GM10266 (cell line): ENCODE measurements at regions not wholly inside any gene's neighbourhood (a gene's known extent, or its start where the extent isn't known, plus 50 kb on each side); places are given as distances from the start of the nearest gene placed in this dataset.
"Not testable (repeated sequence)": the region's sequence is repeated elsewhere in the genome, so short reads cannot be mapped to it uniquely, and the experiment has no call there.

Source experiments
- DNase-seq: peaks from one replicate; pipeline ENCODE4 v3.0.0; 2012; ENCODE audit errors: extremely low spot score
- TF ChIP-seq, protein P1 (sequence below): IDR thresholded peaks from 2 replicates; pipeline ENCODE4 v1.5.1; 2012; ENCODE audit warnings: mild to moderate bottlenecking, low read depth; ENCODE audit not compliant: control insufficient read depth, insufficient read depth; ENCODE audit errors: missing control alignments

DNA sequence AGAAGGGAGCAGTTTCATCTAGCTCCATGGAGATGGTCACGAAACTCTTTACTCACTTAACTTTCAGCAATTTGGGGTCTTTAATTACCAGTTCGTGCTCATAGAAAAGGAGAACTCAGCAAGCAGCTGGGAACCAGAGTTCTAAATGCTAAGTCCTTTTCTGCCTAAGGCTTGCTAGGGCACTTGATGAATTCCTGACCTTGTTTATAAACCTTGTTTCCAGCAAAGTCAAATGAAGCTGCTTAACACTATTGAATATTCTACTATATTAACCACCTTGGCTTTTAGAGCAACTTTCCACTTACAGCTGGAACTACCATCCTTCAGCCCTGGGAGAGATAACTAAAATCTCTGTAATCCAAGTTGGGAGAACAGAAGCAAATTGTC, 79.5 kb upstream of the TSC22D2 start:
- no peak for DNase-seq
- TF ChIP-seq, protein P1, sequence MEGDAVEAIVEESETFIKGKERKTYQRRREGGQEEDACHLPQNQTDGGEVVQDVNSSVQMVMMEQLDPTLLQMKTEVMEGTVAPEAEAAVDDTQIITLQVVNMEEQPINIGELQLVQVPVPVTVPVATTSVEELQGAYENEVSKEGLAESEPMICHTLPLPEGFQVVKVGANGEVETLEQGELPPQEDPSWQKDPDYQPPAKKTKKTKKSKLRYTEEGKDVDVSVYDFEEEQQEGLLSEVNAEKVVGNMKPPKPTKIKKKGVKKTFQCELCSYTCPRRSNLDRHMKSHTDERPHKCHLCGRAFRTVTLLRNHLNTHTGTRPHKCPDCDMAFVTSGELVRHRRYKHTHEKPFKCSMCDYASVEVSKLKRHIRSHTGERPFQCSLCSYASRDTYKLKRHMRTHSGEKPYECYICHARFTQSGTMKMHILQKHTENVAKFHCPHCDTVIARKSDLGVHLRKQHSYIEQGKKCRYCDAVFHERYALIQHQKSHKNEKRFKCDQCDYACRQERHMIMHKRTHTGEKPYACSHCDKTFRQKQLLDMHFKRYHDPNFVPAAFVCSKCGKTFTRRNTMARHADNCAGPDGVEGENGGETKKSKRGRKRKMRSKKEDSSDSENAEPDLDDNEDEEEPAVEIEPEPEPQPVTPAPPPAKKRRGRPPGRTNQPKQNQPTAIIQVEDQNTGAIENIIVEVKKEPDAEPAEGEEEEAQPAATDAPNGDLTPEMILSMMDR: no peak

DNA sequence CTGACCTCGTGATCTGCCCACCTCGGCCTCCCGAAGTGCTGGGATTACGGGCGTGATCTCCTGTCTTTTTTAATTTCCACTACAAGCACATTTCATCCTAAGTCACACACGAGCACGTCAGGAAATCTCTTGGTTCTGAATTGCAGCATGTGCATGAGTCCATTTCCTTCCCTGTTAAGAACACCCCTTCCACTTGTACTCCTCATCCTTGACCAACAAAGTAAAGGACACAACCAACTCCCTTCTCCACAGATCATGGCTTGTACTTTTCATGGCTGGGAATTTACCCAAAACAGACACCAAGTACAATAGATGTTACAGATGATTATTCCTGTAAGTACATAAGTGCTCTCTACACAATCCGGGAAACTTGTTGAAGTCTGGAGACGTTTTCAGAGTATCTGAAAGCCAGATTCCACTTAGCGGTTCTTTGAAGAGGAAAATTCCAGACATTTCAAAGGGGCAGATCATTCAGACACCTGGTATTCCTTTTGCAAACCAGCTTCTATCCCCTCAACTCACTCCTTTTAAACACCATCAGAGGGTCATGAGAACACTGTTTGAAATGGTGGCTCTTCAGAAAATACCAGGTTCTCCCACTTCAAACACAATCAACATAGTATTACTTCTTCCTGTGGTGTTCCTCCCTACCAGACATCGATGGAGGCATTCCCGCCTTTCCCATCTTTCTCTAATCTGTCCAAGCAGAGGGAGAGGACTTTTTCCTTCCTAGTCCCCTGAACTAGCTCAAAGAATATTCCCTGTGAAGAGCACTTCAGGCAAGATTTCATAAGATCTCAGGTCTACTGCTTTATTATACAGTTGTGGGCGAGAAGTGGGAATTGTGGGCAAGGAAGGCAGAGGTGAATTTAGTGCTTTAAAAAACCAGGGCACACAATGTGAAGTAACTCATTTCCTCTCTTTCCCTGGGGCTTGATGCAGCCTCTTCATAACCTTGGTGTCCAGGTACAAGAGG, 80.1 kb upstream of the TSC22D2 start:
- DNase-seq: no peak
- TF ChIP-seq, protein P1: no peak

DNA sequence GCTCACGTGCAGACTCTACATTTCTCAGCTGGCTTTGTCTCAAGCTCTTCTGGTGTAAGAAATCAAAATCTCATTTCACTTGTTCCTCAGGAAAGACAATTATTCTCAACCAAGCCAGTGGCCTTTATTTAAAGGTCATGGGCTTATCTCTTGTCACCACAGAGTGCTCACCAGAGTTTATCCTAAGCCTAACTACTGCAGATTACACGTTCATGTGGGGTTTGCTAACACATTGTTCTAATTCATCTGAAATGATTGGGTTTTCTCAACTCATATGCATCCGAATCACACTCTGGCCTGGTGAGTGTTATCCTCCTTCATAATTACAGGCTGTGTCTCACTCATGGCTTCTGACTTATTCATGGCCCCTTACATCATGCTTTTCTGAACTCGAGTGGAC, 83.3 kb upstream of the TSC22D2 start:
- TF ChIP-seq, protein P1: no peak
- no peak for DNase-seq

DNA sequence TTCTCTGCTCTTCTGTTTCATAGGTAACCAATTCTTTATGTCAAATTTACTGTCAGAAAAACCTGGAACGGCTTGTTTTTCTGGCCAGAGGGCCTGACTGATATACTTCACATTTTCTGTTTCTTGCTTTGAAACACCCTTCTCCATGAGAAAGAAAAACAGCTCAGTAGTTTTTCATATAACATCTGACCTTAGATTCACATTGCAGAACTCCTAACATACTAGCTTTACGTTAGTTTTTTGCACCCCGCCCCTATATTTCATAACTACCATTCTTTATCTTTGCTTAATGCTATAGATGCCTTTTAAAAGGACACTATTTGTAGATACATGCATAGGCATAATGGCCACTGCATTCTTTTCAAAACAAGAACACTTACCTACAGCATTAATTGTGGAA, 83.9 kb upstream of the TSC22D2 start:
- no peak for DNase-seq
- TF ChIP-seq, protein P1: no peak

DNA sequence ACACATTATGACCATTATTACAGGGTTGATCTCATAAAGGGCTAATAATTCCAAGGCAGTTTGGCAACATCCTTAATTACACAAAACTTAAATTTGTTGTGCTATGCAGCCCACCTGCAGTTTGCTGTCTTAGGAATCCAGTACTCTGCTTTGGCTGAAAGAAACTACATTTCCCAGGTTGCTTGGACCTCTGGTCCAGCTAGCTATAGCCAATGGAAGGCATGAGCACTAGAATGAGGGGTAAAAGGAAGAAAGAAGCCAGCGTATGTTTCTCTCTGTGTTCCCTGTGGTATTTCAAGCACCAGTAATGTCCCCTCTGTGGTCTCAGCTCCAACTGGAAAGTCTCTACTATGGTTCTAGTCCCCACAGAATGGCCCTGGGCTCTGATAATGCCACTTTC, 84.3 kb upstream of the TSC22D2 start:
- TF ChIP-seq, protein P1: no peak
- no peak for DNase-seq

DNA sequence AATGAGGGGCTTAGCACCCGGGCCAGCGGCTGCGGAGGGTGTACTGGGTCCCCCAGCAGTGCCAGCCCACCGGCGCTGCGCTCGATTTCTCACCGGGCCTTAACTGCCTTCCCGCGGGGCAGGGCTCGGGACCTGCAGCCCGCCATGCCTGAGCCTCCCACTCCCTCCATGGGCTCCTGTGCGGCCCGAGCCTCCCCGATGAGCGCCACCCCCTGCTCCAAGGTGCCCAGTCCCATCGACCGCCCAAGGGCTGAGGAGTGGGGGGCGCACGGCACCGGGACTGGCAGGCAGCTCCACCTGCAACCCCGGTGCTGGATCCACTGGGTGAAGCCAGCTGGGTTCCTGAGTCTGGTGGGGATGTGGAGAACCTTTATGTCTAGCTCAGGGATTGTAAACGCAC, 85.0 kb upstream of the TSC22D2 start:
- not testable (repeated sequence) for DNase-seq

DNA sequence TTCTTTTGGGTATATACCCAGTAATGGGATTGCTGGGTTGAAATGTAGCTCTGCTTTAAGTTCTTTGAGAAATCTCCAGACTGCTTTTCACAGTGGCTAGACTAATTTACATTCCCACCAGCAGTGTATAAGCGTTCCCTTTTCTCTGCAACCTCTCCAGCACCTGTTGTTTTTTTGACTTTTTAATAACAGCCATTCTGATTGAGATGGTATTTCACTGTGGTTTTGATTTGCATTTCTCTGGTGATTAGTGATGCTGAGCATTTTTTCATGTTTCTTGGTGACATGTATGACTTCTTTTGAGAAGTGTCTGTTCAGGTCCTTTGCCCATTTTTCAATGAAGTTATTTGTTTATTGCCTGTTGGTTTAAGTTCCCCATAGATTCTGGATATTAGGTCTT, 87.1 kb upstream of the TSC22D2 start:
- not testable (repeated sequence) for DNase-seq

DNA sequence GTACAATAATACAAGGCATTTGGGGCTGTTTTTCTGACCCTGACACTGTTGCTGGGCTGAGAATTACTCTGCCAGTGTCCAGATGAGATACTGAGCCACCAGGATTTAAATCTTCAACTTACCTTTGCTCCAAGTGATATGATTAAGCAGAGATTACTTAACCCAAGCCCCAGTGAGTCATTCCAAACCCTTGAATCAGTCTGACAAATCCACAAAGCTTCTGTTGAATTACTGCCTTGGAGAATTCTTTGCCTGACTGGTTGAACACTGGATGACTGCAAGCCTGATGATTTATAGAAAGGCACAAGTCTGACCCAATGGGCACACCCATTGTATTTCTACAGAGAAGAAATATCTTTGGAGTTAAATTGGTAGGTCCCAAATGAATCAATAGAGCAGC, 88.2 kb upstream of the TSC22D2 start:
- DNase-seq: no peak
- TF ChIP-seq, protein P1: no peak
